ENCODE measurements at regions not wholly inside any gene's neighbourhood (a gene's known extent, or its start where the extent isn't known, plus 50 kb on each side); places are given as distances from the start of the nearest gene placed in this dataset.

GRCh38 chr13:73351730-73352129, 292.9 kb downstream of the KLF5 start:
- TF ChIP-seq, protein P1, sequence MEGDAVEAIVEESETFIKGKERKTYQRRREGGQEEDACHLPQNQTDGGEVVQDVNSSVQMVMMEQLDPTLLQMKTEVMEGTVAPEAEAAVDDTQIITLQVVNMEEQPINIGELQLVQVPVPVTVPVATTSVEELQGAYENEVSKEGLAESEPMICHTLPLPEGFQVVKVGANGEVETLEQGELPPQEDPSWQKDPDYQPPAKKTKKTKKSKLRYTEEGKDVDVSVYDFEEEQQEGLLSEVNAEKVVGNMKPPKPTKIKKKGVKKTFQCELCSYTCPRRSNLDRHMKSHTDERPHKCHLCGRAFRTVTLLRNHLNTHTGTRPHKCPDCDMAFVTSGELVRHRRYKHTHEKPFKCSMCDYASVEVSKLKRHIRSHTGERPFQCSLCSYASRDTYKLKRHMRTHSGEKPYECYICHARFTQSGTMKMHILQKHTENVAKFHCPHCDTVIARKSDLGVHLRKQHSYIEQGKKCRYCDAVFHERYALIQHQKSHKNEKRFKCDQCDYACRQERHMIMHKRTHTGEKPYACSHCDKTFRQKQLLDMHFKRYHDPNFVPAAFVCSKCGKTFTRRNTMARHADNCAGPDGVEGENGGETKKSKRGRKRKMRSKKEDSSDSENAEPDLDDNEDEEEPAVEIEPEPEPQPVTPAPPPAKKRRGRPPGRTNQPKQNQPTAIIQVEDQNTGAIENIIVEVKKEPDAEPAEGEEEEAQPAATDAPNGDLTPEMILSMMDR (IDR thresholded peaks at IDR 0.05), result no peak
- Histone ChIP-seq H3K27me3 (replicated peaks; ENCODE audit: insufficient read depth) (no peaks in the 10 kb centered on the region), H3K4me1 (ENCODE audit: control insufficient read depth in 1 of 2, low read depth in 2 of 2) (no peaks in the 10 kb centered on the region), H3K36me3 (no peaks in the 10 kb centered on the region), H3K27ac (no peak overlapping the region), H3K9me3 (no peaks in the 10 kb centered on the region), H3K4me3 (no peak overlapping the region)
- ATAC-seq (ENCODE audit: insufficient number of reproducible peaks, low FRiP score, low read depth) (no peak), DNase-seq (ENCODE audit: low spot score) (no peak)

GRCh38 chr13:73341748-73342147, 282.9 kb downstream of the KLF5 start:
- peaks cover 0 to 12% of the 10 kb centered on the region in 2 donors for H3K4me1 ChIP-seq (ENCODE audit: control insufficient read depth in 1 of 2, low read depth in 2 of 2)
- H3K4me3 ChIP-seq, result no peak overlapping the region
- DNase-seq (ENCODE audit: low spot score) (no peak), ATAC-seq (ENCODE audit: insufficient number of reproducible peaks, low FRiP score, low read depth) (no peak)
- H3K9me3 ChIP-seq, result no peaks in the 10 kb centered on the region
- H3K36me3 ChIP-seq, result no peaks in the 10 kb centered on the region
- no peaks in the 10 kb centered on the region for H3K27me3 ChIP-seq (replicated peaks; ENCODE audit: insufficient read depth)
- TF ChIP-seq, protein P1 (IDR thresholded peaks at IDR 0.05), result no peak
- H3K27ac ChIP-seq, result no peak overlapping the region

- ATAC-seq (ENCODE audit: insufficient number of reproducible peaks, low FRiP score, low read depth), result no peak
- no peak overlapping the region for H3K27ac ChIP-seq
- H3K27me3 ChIP-seq (replicated peaks; ENCODE audit: insufficient read depth), result no peaks in the 10 kb centered on the region
- peaks cover 0 to 12% of the 10 kb centered on the region in 2 donors for H3K4me1 ChIP-seq (ENCODE audit: control insufficient read depth in 1 of 2, low read depth in 2 of 2)
- H3K36me3 ChIP-seq, result no peaks in the 10 kb centered on the region
- no peaks in the 10 kb centered on the region for H3K9me3 ChIP-seq
- TF ChIP-seq, protein P1 (IDR thresholded peaks at IDR 0.05), result no peak
- no peak for DNase-seq (ENCODE audit: low spot score)
- no peak overlapping the region for H3K4me3 ChIP-seq
These were observed 281.3 kb downstream of the KLF5 start for GRCh38 chr13:73340069-73340468.

DNA sequence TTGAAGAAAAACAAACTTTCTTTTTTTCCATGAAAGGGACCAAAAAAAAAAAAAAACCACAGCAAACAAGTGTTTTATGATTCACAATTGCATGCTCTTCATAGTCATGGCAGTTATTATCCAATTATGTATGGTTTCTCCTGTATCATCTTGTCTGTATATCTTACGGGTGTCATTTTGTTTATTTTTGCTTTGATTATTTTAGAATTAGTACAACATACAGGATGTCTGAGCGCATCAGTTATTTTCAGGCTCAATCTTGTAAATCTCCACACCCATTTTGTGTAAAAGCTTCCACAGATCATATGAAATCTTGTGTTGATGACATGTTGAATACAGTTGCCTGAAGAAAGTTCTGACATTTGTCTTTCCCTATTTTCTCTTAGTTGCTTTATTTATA, 280.3 kb downstream of the KLF5 start:
- TF ChIP-seq, protein P1 (IDR thresholded peaks at IDR 0.05), result no peak
- ATAC-seq (ENCODE audit: insufficient number of reproducible peaks, low FRiP score, low read depth) (no peak), DNase-seq (ENCODE audit: low spot score) (no peak)
- H3K9me3 ChIP-seq, result no peaks in the 10 kb centered on the region
- H3K27ac ChIP-seq, result no peak overlapping the region
- peaks cover 0 to 12% of the 10 kb centered on the region in 2 donors for H3K4me1 ChIP-seq (ENCODE audit: control insufficient read depth in 1 of 2, low read depth in 2 of 2)
- no peaks in the 10 kb centered on the region for H3K36me3 ChIP-seq
- no peak overlapping the region for H3K4me3 ChIP-seq
- no peaks in the 10 kb centered on the region for H3K27me3 ChIP-seq (replicated peaks; ENCODE audit: insufficient read depth)

DNA sequence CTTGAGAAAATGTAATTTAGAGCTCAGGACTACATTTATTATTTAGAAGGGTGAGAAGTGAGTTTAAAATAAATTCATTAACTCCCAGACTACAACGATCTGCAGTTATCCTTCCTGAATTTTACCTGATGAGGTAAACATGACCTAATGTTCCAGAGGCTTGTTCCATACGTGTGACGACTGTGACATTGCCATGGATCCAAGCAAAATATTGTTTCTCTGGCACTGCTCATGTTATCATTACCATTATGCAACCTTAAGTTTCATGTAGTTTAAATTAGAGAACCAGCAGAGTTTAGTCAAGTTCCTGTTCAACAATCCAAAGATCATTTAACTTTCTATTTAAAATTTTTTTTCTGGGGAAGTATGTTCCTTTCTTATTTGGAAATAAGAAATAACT, 279.6 kb downstream of the KLF5 start:
- Histone ChIP-seq H3K4me1 (ENCODE audit: control insufficient read depth in 1 of 2, low read depth in 2 of 2) (peaks cover 0 to 12% of the 10 kb centered on the region in 2 donors), H3K9me3 (no peaks in the 10 kb centered on the region), H3K4me3 (no peak overlapping the region), H3K27me3 (replicated peaks; ENCODE audit: insufficient read depth) (no peaks in the 10 kb centered on the region), H3K36me3 (no peaks in the 10 kb centered on the region), H3K27ac (no peak overlapping the region)
- DNase-seq (ENCODE audit: low spot score) (no peak), ATAC-seq (ENCODE audit: insufficient number of reproducible peaks, low FRiP score, low read depth) (no peak)
- TF ChIP-seq, protein P1 (IDR thresholded peaks at IDR 0.05), result no peak
